ENCODE measurements at regions not wholly inside any gene's neighbourhood (a gene's known extent, or its start where the extent isn't known, plus 50 kb on each side); places are given as distances from the start of the nearest gene placed in this dataset.

DNA sequence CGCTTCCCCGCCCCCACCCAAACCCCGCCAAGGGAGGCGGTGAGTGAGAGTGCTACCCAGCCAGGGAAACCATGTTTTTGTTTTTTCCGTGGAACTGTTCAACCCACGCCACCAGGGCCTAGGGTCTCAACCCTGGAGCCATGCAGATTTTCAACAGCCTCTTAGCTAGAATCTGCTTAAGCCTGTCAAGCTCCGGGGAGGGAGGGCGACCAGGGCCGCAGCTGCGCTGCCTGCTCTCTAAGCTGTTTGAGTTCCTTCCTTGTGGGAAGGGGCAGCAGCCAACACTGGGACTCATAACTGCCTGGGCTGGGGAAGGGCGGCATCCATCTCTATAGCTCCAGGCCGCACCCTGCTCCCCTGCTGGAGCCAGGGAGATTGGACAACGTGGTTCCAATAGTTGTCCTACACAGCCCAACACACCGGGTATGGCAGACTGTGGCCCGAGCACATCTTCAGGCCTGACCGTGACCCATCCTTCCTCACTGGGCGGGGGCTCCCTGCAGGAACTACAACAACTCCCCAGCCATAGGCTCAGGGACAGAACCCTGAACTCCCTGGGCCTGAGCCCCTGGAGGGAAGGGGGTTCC, 1065.7 kb upstream of the MANEA start:
- DNase-seq, result no peak

- DNase-seq, result no peak
Measured at GRCh38 chr6:94510877-94511276, 1066.5 kb upstream of the MANEA start.

DNA sequence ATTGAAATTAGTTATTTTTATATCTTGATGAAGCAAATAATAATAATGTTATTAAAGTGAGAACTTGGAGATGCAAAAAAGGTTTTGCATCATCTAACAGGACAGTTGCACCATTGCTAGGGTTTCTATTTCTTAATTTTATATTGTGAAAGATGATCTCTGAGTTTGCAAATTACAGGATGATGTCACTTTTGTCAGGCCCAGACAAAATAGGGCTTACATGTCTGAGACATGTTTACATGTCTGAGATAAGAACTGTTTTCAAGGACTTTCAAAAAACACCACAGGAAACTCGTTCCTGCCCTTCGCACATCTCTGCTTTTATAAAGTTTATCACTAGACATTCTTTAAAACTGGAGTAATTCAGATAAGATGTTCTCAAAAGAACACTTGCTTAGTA, 1075.8 kb upstream of the MANEA start:
- DNase-seq, result no peak

DNA sequence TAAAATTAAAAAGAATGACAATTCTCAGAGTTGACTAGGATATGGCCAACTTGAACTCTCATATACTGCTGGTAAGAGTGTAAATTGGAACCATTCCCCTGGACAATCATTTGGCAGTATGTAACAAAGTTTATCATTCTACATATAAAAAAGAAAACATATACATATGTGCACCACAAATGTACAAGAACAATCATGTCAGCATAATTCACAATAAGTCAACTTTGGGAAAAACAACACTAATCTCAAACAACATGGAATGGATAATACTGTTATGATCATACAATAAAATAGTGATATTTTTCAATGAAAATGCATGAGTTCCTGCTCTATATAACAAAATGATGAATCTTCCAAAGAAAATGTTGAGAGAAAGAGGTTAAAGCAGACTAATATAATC, 1078.7 kb upstream of the EPHA7 start:
- DNase-seq, result no peak

- no peak for DNase-seq
Measured at GRCh38 chr6:94494500-94494899, 1075.1 kb upstream of the EPHA7 start.

- no peak for DNase-seq
Measured at GRCh38 chr6:94487371-94487770, 1068.0 kb upstream of the EPHA7 start.

DNA sequence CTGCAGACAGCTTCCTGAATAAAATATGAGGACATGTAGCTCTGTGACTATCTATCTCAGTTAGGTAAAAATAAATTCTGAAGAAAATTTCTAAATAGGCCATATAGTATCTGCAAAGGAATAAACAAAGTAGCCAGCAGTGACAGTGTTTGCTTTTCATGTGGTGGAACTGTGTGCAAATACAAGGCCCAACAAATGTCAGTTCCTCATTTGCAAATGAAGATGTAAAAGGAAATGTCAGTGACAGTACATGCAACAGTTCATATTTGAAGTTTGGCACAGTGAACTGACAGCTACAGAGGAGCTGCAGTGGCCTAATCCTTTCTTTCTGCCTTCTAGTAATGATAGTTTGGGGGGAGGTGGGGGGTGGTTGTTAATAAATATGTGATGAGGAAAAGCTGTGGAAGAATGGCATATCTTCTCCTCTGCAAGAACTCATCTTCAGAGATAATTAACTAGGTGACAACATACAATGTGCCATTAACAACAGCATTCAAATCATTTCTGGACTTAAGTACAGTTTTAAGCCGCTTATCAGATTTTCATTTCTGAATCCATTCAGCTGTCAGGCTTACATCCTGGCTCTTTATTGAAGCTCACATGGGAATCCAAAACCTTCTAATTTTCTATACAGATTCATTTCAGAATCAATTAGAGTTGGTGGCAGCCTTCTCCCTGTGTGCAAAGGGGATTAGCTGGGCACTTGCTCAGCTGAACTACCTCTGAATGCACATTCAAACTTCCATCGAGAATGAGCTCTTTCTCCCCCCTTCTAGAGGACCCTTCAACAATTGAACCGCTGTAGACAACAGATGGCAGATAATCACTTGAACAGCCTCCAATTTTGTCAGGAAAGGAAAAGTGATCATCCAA, 1059.0 kb upstream of the EPHA7 start:
- no peak for DNase-seq

DNA sequence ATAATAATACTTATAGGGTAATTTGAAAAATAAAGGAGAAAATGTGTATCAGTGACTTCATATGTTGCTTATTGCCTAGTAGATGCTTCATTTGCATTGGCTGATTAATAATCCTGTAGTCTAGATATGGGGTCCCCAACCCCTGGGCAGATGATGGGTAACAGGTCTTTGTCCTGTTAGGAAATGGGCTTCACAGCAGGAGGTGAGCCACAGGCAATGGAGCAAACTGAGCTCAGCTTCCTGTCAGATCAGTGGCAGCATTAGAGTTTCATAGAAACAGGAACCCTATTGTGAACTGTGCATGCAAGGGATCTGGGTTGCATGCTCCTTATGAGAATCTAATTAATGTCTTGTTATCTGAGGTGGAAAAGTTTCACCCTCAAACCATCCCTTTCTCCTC, 1049.5 kb upstream of the EPHA7 start:
- DNase-seq, result no peak

- DNase-seq, result no peak
Measured at GRCh38 chr6:94464018-94464510, 1044.7 kb upstream of the EPHA7 start.

DNA sequence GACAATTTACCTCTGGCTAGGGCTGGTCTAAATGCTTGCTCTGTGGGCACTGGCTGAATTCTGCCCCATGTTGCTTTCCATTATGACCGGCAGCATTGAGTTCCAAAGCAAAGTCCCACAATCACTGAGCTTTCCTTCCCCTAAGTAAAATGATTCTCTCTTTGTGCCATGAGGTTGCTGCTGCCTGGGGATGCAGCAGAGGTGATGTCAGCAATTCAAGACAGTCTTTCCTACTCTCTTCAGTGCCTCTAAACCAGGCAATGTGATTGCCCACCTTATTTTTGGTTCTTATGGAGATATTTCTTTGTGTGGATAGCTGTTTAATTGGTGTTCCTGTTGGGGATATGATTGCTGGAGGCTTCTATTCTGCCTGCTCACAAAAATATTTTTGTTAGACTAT, 1043.9 kb upstream of the EPHA7 start:
- no peak for DNase-seq

GRCh38 chr6:94462231-94462630, 1042.9 kb upstream of the EPHA7 start:
- no peak for DNase-seq

DNA sequence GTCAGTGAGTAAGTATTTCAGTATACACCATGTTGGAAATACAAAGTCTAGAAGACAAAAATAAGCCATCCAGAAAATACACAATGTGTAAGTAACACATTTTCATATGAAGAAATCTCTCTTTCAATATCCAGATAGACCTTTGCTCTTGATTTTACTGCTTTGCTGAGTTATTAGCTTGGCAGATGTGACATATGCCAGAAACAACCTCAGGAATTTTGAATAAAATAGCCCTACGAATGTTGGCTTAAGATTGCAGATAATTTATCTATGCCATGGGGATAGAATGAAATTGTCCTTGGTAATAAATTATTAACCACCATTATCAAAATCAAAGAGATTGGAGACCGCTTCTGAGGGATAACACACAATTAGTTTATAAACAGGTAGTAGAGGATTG, 1036.9 kb upstream of the EPHA7 start:
- no peak for DNase-seq

- no peak for DNase-seq
Measured at GRCh38 chr6:94454231-94454630, 1034.9 kb upstream of the EPHA7 start.

DNA sequence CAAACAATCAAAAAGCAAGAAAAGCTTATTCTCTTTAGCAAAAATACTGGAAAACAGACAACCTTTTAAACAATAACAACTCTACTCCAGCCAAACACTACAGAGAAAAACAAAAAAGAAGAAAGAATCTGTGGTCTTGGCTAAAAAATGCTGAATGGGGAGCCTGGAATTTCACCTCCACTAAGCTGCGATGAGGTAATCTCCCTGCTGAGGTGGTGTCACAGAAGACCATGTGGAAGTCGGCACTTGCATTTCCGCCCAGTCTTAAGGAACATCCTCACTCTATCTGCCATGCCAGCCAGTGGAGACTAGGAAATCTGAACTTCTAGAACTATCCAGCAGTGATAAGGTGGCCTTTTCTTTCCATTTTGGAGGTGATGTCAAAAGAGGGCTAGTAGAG, 1026.8 kb upstream of the EPHA7 start:
- DNase-seq, result no peak

DNA sequence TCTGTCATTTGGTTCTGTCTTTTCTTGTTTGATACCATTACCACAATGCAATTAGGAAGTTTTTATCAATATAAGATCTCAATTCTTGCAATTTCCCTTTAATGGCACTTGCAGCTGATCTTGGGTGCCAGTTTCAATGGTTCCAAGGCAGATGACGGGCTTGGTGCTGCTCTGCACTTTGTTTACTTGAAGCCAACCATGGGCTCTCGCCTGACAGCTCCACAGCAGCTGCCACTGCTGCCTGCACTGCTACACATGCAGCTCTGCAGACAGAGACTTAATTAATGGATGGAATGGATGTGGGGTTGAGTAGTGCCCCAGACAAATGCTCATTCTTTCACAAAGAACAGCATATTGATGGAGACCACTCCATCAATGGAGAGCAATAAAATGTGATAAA, 1024.3 kb upstream of the EPHA7 start:
- DNase-seq, result no peak

GRCh38 chr6:94424692-94425091, 1005.3 kb upstream of the EPHA7 start:
- no peak for DNase-seq

DNA sequence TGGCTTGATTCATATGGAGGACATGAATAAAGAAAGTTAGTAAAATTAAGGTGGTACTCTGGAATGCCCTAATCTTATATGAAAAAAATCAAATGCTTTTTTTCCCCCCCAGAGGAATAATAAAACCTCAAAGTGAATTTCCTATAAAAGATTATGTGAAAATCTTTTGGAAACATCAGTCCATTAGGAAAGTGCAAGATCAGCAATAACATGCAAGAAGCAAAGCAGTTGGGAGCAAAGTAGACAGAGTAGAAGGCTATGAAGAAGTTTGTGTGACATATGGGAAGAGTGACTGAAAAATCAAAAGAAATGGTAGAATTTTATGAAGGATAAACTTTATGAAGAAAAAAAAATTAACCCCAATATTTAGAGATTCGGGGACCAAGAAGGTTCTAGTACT, 998.0 kb upstream of the EPHA7 start:
- no peak for DNase-seq

GRCh38 chr6:94414041-94414440, 994.7 kb upstream of the EPHA7 start:
- no peak for DNase-seq

DNA sequence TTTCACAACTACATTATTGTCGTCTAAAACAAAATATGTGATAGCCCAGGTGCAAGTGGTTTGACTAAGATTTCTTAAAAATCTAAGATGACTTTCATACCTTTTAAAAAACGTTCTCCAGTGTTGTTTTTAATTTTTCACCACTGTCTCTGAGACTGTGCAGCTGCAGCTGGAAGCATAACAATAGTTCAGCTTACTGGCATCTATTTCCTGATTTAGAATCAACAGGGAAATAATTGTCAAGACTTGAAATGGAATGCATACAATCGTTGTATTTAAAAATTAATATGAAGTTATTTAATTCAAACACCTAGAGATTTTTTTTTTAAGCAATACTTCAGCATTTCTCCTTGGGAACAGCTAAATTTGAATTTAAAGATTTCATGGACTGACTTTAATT, 982.0 kb upstream of the EPHA7 start:
- no peak for DNase-seq

GRCh38 chr6:94394822-94395221, 975.5 kb upstream of the EPHA7 start:
- no peak for DNase-seq

- DNase-seq, result no peak
Measured at GRCh38 chr6:94389218-94389617, 969.9 kb upstream of the EPHA7 start.

DNA sequence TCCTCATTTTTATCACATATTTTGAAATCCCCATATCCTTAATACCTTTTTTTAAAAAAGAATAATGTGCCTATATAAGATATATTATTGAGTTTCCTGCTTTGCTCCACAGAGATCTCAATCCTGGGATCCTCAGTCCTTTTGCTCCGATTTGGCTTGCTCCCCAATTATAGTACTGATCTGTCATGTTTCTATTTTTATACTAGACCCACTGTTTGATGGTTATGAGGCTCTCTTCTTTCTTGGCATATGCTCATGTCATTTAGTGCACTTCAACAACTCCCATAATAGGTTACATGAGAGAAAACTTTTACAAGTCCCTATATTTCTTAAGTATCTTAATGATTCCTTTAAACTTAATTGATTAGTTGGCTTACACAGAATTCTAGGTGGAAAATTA, 958.5 kb upstream of the EPHA7 start:
- DNase-seq, result no peak

DNA sequence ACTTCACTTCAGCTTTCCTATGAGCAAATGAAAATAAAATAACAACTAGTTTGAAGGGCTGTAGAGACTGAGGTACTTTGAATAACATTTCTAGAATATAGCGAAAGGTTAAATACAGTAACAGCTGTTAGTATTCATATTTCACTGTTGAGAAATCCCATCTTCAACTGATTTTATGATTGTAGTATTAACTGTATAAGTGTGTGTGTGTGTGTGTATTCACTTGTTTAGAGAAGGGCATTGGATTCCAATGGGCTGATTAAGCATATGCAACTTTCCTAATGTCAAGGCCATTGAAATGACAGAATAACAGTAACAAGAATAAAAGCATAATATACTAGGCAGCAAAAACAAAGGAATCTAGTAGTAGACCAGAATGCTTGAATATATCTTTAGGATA, 957.5 kb upstream of the EPHA7 start:
- no peak for DNase-seq

GRCh38 chr6:94372229-94372628, 952.9 kb upstream of the EPHA7 start:
- DNase-seq, result no peak

- no peak for DNase-seq
Measured at GRCh38 chr6:94367316-94367715, 948.0 kb upstream of the EPHA7 start.

Data from SIG-M5 (cell line).